Fibroblast of lung (primary cell): ENCODE measurements at regions not wholly inside any gene's neighbourhood (a gene's known extent, or its start where the extent isn't known, plus 50 kb on each side); places are given as distances from the start of the nearest gene placed in this dataset.

Experiments
- EZH2 ChIP-seq: IDR thresholded peaks from 2 replicates; pipeline ENCODE4 v1.5.1; 2012; ENCODE audit warnings: low read length, control low read depth, mild to moderate bottlenecking; ENCODE audit errors: missing control alignments
- TF ChIP-seq, protein P1 (sequence below), 2 donors: IDR thresholded peaks in 1 of 2; conservative IDR thresholded peaks in 1 of 2; 1 replicate in 1 of 2; 2 replicates in 1 of 2; pipeline ENCODE4 v1.5.1; 2011 to 2012; ENCODE audit warnings: low read length in 2 of 2, control low read depth in 1 of 2, inconsistent platforms in 1 of 2, low read depth in 1 of 2, mild to moderate bottlenecking in 1 of 2

- TF ChIP-seq, protein P1, sequence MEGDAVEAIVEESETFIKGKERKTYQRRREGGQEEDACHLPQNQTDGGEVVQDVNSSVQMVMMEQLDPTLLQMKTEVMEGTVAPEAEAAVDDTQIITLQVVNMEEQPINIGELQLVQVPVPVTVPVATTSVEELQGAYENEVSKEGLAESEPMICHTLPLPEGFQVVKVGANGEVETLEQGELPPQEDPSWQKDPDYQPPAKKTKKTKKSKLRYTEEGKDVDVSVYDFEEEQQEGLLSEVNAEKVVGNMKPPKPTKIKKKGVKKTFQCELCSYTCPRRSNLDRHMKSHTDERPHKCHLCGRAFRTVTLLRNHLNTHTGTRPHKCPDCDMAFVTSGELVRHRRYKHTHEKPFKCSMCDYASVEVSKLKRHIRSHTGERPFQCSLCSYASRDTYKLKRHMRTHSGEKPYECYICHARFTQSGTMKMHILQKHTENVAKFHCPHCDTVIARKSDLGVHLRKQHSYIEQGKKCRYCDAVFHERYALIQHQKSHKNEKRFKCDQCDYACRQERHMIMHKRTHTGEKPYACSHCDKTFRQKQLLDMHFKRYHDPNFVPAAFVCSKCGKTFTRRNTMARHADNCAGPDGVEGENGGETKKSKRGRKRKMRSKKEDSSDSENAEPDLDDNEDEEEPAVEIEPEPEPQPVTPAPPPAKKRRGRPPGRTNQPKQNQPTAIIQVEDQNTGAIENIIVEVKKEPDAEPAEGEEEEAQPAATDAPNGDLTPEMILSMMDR (conservative IDR thresholded peaks at IDR 0.05 in 1 of 2, IDR thresholded peaks at IDR 0.05 in 1 of 2; ENCODE audit: low read depth in 1 of 2, low read length in 2 of 2): no peak
- TF ChIP-seq EZH2: no peak
Measured at GRCh38 chr5:175170899-175171298, 273.1 kb downstream of the DRD1 start.
